PC-9 (cell line): ENCODE measurements at regions not wholly inside any gene's neighbourhood (a gene's known extent, or its start where the extent isn't known, plus 50 kb on each side); places are given as distances from the start of the nearest gene placed in this dataset.

ENCODE experiments used
- CTCF ChIP-seq: fragments of 200-600 bp; sonication (generic); conservative IDR thresholded peaks from 2 replicates; pipeline ENCODE4 v1.6.1; 2017; ENCODE audit warnings: mixed run types, antibody characterized with exemption, mild to moderate bottlenecking, moderate library complexity
- EZH2 ChIP-seq: fragments of 200-600 bp; sonication (generic); IDR thresholded peaks from 2 replicates; pipeline ENCODE4 v1.8.0; 2017; ENCODE audit warnings: antibody characterized with exemption, low read depth

- no peak for TF ChIP-seq CTCF
- TF ChIP-seq EZH2 = no peak
These were observed 89.0 kb upstream of the SLC7A1 start for GRCh38 chr13:29684441-29684840.
